Astrocyte (in vitro differentiated cells and primary cell): ENCODE measurements at regions not wholly inside any gene's neighbourhood (a gene's known extent, or its start where the extent isn't known, plus 50 kb on each side); places are given as distances from the start of the nearest gene placed in this dataset.

Experiments
- CTCF ChIP-seq: IDR thresholded peaks from 2 replicates; pipeline ENCODE4 v1.5.1; 2011; ENCODE audit warnings: low read depth, mild to moderate bottlenecking, inconsistent platforms, low read length, moderate library complexity; ENCODE audit not compliant: insufficient read depth
- EZH2 ChIP-seq: IDR thresholded peaks from 2 replicates; pipeline ENCODE4 v1.6.1; 2012; ENCODE audit warnings: mild to moderate bottlenecking, low read length, inconsistent platforms; ENCODE audit not compliant: insufficient read depth

GRCh38 chr3:159453945-159454344 lies 534.7 kb upstream of the IL12A start:
- TF ChIP-seq CTCF (no peak), EZH2 (no peak)
